NCI-H2107 treated with DMSO at 0.1 percent for 48 hours (cell line): ENCODE measurements at regions not wholly inside any gene's neighbourhood (a gene's known extent, or its start where the extent isn't known, plus 50 kb on each side); places are given as distances from the start of the nearest gene placed in this dataset.

ENCODE experiments used
- DNase-seq: peaks from one replicate; lab custom pipeline; 2025; ENCODE audit not compliant: unreplicated experiment; lab: John Stamatoyannopoulos, UW

DNA sequence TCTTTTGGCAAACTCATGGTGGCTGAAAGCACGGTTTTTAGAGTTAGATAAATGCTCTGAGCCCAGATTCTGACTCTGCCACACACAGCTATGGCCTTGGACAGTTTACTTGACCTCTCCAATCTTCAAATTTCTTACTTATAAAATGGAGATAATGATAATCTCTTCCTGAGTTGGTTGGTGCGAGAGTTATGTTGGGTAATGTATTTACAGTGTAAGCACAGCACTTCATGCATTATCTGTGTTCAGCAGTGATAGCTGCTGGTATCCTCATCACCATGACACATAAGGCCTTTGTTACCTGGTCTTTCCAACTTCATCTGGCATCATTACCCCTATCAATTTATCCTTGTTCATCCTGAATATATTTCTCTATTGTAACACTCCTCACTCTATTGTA is 178.8 kb upstream of the ELL2 start:
- no peak for DNase-seq

DNA sequence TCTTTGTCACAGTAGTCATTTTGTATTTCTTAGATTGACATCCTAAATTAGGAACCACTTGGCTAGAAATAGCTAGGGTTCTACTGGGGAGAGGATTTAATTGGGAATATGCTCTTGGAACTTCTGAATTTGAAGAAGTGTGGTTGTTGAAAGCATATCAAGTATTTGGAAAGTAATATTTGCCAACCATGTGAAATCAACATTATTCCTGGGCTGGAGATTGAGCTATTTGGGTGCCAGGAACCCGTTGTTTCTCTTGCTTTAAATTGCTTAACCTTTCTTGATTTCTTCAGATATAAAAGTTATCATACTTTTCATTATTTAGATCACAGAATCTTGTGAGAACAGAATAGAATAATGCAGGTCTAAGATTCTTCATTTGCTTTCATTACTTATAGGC is 178.4 kb upstream of the ELL2 start:
- no peak for DNase-seq

DNA sequence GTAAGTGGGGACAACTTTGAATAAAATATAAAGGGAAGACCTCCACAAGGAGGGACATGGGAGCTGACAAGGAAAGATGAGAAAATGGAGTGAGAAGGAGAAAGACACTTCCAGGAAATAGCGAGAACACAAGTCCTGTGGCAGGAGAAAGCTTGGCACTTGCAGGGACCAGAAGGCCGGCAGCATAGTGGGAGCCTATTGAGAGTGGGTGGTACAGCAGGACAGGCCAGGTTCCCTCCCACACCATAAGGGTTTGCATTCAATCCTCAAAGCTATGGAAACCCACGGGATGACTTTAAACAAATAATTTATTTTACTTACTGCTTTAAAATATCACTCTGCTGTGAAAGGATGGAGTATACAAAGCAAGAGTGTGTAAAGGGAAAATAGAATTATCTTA is 173.2 kb upstream of the ELL2 start:
- no peak for DNase-seq

- DNase-seq, result no peak
These were observed 171.9 kb upstream of the ELL2 start for GRCh38 chr5:96133341-96134079.

DNA sequence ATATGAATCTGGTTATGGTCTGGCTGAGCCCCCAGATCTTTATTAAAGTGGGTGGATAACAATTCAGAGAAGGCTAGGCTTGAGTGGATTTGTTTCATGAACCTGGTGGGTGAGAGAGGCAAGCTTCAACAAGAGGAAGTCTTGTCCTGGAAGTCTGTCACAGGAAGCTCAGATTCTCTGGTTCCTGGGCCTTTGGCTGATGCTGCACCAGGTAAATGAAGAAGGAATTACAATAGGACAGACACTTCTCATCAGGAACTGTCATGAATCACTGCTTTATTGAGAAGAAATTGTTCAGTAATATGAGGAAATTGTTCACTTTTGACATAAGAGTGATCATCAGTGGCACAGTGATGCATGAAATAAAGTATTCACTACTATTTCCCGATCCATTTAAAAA is 167.6 kb upstream of the ELL2 start:
- DNase-seq, result no peak

DNA sequence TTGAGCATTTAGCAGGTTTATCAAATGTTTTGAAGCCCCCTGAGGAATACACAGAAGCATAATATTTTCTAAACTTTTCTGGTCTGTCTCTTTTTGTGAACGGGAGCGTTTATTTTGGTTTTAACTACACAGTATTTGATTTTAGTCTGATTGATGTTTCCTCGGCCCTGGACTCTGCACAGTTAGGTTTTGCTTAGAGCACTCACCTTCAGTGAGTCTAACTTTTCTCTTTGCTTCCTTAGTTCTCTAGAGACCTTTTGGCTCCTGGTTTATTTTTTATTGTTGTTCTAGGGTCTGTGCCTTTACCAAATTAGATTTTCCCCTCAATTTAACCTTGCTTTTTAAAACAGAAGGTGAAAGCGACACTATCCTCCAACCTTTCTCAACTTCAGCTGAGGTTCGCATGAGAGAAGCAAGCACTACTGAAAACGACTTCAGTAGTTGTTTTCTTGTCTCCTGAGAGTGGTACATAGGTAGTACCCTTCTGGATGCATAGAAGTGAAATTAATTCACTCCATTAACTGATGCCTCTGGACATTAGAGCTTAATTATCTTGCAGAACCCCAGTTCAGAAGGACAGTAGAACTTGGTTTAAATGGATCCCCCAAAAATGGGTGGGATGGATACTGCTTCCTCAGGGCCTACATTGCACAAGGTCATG is 166.7 kb upstream of the ELL2 start:
- no peak for DNase-seq

GRCh38 chr5:96127538-96127937 is 165.9 kb upstream of the ELL2 start:
- DNase-seq, result no peak

DNA sequence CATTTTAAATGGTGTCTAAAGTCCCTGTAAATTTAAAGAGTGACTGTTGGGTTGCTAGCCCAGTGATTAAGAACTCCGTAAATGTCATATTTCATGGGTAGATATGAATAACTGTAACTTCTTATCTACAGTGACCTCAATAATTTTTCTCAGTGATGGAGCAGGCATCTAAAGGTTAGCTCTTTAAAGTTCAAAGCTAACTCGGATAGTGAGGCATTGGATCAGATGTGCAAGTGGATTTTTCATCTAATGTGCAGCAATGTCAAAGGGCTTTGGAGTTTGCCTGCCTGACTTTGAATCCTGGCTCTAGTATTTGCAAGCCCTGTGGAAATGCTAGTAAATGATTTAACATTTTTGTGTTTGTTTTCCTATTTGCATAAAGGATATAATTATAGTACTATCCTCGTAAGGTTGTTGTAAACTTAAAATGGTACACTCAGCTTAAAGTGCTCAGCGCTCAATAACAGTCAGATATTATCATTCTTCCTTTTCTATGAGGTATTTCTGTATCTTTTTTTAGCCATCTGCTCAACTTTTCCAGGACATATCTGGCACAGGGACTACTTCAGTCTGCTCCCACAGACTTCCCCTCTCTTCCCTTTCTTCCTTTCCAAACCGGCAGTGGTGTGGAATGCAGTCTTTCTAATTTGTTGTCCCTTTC is 163.7 kb upstream of the ELL2 start:
- no peak for DNase-seq

DNA sequence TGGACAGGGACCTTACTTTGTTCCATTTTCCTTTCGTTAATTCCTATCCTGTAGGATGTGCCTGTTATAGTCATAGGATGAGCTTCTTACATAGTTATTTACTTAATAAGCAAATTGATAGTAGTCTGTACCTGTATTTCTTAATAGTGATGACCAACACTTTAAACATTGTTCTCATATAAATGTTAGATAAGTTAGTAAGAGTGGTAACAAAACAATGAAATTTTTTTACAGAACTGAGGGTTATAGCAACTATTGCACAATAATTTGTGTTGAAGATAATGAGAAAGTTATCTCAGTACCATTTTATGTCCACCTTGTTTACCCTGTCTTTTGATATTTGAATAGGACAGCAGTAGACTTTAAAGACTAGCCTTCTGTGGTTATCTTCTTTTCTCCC is 162.9 kb upstream of the ELL2 start:
- DNase-seq, result no peak

GRCh38 chr5:96123418-96123817 is 161.8 kb upstream of the ELL2 start:
- no peak for DNase-seq

DNA sequence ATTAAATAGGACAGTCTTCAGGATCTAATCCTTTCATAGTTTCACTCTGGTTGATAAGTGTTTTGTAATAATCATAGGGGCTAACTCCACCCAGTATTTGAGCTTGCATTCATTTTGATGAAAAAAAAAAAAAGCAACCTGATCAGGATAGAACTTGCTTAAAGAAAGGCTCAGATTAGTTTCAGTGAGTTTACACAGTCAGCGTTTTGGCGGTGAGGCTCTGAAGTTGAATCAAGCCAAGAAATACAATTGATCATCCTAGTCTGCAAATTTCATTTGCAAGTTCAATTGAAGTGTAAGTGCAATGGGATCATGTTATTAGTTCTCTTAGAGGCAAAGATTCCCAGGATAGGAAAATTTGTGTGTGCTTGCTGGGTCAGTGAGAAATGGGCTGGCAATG is 159.7 kb upstream of the ELL2 start:
- no peak for DNase-seq

DNA sequence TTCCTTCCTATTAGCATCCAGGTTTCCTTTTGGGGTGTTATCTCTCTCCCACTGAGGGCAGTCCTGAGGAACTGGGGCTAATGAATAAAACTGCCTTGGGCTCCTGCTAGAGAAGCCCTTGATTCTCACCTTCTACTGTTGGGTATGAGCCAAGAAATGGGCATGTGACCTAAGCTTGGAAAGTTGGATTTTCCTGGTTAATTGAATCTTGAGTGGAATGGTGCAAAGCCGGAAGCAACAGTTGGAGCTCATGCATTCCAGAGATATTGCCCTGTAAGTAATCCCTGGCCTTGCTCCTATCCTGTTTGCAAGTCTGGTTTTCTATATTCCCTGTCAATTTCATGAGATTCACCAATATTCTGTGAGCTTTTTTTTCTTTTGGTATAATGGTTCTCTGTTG is 158.5 kb upstream of the ELL2 start:
- DNase-seq, result no peak

DNA sequence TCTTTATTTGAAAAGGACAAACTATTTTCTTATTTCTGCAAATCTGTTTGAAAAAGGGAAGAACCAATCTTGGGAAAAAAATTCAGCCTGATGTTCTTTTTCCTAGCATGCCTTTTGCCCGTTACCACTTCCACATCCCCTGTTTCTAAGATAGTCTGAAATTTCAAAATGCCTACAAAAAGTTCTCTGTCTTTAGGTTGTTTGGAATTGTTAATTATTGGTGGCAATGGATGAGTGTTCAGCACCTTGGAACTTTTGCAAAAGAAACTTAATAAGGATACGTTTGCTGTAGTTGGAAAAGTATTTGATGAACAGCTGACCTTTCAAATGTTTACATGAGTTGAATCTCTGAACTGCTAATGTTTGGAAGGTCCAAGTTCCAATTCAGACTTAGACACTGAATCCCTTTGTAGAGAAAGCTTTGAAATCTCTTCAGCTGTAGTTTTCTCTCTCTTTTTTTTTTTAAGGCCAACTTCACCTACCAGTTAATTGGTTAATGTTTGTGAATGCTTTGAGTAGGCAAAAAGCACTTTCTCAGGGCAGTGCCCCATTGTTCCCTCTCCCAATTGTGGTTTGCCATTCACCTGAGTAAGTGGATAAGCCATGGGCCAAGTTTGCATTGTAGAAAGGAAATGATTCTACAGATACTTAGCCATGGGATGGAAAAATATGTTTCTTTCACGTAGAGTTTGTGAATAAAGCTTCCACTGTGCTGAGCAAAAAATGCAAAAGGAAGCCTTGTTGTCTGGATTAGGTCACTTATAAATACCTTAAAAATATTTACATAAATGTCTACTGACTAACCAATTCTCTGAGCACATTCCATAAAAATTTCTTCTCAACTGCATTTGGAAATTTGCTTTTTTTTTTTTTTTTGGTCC is 156.4 kb upstream of the ELL2 start:
- DNase-seq, result peak; percentile 31

- no peak for DNase-seq
These were observed 153.6 kb upstream of the ELL2 start for GRCh38 chr5:96115147-96115807.

GRCh38 chr5:96114736-96115135 is 153.1 kb upstream of the ELL2 start:
- no peak for DNase-seq

GRCh38 chr5:96113170-96113939 is 151.7 kb upstream of the ELL2 start:
- no peak for DNase-seq

GRCh38 chr5:96112703-96113102 is 151.1 kb upstream of the ELL2 start:
- no peak for DNase-seq

GRCh38 chr5:96112123-96112670 is 150.5 kb upstream of the ELL2 start:
- no peak for DNase-seq

DNA sequence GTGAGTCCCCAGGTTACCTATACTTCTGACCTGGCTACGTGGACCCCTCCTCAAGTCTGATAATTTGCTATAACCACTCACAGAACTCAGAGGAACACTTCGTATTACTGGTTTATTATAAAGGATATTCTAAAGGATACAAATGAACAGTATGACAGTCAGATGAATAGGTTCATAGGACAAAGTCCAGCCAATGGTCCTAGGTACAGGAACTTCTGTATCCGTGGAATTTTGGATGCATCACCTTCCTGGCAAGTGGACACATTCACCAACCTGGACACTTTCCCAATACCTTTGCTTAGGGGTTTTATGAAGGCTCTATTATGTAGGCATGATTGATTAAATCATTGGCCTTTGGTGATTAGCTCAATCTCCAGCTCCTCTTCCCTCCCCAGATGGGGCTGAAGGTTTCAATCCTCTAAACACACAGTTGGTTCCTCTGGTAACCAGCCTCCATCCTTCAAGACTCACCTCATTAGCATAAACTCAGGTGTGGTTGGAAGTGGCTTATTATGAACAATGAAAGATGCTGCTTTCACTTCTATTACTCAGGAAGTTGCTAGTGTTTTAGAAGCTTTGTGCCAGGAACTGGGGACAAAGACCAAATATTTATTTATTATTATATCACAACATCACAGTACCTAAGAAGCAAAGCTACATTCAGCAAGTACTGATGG is 149.6 kb upstream of the ELL2 start:
- DNase-seq, result no peak
